HUES64 (cell line): ENCODE measurements at regions not wholly inside any gene's neighbourhood (a gene's known extent, or its start where the extent isn't known, plus 50 kb on each side); places are given as distances from the start of the nearest gene placed in this dataset.

Source experiments
- H3K27ac ChIP-seq: 2 replicates; pipeline ENCODE4 v1.7.0; 2013; ENCODE audit warnings: low read depth, low read length, inconsistent platforms
- H3K27me3 ChIP-seq: 2 replicates; pipeline ENCODE4 v1.6.1; 2013; ENCODE audit warnings: mild to moderate bottlenecking, low read length; ENCODE audit not compliant: insufficient read depth
- H3K36me3 ChIP-seq: 2 replicates; pipeline ENCODE4 v1.6.1; 2013; ENCODE audit warnings: mild to moderate bottlenecking, low read length; ENCODE audit not compliant: insufficient read depth
- H3K4me1 ChIP-seq: 2 replicates; pipeline ENCODE4 v1.6.1; 2013; ENCODE audit warnings: mild to moderate bottlenecking, low read length, moderate library complexity; ENCODE audit not compliant: insufficient read depth
- H3K4me3 ChIP-seq: 2 replicates; pipeline ENCODE4 v1.5.1; 2013; ENCODE audit warnings: mild to moderate bottlenecking, low read length, moderate library complexity
- H3K9ac ChIP-seq: 2 replicates; pipeline ENCODE4 v1.6.1; 2013; ENCODE audit warnings: mild to moderate bottlenecking, low read depth, low read length
- H3K9me3 ChIP-seq: 2 replicates; pipeline ENCODE4 v1.6.1; 2013; ENCODE audit warnings: low read depth, low read length; ENCODE audit not compliant: insufficient read depth
- WGBS: fragments of 150-250, 120-280 bp; methylation state at CpG from one replicate; pipeline ENCODE4 v1.1.7; 2013; ENCODE audit warnings: missing lambda C conversion rate; 5-methylcytosine and 5-hydroxymethylcytosine counted together

DNA sequence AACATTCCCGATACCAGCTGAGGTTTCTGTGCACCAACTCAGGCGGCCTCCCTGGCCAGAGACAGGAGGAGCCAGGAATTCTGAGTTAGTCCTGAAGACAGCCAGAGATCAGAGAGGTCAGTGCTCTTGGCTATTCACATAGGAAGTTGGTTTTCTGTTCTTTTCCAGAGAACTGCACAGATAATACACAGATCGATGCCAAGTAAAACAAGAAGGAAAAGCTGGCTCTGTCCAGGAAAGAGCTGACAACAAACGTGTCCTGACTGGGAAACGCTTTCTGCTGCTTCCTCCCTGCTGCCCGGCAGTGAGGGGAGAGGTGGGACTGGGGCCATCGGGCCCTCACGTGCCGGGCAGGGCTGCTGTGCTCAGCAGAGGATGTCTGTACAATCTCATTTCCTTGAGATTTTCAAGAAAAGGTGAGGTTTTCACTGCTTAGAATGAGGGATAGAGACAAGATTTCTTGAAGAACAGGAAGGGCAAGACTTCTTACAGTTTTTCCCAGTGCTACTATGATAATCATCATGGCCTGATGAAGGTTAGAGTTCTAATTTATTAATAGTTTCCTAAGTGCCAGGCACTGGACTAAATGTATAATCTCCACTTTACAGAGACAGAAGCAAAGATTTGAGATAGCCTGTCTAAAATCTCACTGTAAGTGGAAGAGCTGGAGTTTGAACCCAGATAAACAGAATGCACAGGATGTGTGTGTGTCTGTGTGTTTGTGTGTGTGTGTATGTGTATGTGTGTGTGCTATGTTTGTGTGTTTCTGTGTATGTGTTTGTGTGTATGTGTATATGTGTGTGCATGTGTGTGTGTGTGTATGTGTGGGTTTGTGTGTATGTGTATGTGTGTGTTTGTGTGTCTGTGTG is 211.0 kb upstream of the RAB4A start:
- no peak overlapping the region for H3K9ac ChIP-seq

DNA sequence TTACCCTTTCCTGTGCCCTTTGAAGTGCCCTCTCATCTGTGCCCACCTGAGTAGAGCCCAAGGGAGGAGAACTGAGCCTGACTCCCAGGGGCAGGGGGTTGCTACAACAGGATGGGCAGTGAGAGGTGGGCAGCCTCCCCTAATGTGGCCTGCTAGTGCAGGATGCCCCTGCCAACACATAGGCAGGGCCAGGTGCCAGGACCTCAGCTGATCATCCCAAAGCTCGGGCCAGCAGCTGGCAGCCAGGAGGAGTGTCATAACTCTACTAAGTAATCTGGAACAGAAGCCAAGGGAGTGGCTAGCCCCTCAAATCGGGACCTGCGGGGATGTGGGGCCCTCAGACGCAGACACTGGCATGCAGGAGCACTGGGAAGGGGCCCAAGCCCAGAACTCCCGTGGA is 208.8 kb upstream of the RAB4A start:
- no peaks in the 10 kb centered on the region for H3K27me3 ChIP-seq
- no peak overlapping the region for H3K4me3 ChIP-seq
- H3K9ac ChIP-seq, result no peak overlapping the region
- WGBS, result 95% methylated on average over 5 of the region's 5 CpGs
- H3K27ac ChIP-seq, result no peak overlapping the region
- H3K4me1 ChIP-seq, result peaks cover 10% of the 10 kb centered on the region
- H3K9me3 ChIP-seq, result no peaks in the 10 kb centered on the region
- no peaks in the 10 kb centered on the region for H3K36me3 ChIP-seq

More for the DNA sequence above, 211.0 kb upstream of the RAB4A start:
- no peak overlapping the region for H3K27ac ChIP-seq
- H3K36me3 ChIP-seq, result no peaks in the 10 kb centered on the region
- H3K27me3 ChIP-seq, result no peaks in the 10 kb centered on the region
- peaks cover 14% of the 10 kb centered on the region for H3K4me1 ChIP-seq
- no peaks in the 10 kb centered on the region for H3K9me3 ChIP-seq
- WGBS, result 82% methylated on average over 9 of the region's 9 CpGs
- H3K4me3 ChIP-seq, result no peak overlapping the region

DNA sequence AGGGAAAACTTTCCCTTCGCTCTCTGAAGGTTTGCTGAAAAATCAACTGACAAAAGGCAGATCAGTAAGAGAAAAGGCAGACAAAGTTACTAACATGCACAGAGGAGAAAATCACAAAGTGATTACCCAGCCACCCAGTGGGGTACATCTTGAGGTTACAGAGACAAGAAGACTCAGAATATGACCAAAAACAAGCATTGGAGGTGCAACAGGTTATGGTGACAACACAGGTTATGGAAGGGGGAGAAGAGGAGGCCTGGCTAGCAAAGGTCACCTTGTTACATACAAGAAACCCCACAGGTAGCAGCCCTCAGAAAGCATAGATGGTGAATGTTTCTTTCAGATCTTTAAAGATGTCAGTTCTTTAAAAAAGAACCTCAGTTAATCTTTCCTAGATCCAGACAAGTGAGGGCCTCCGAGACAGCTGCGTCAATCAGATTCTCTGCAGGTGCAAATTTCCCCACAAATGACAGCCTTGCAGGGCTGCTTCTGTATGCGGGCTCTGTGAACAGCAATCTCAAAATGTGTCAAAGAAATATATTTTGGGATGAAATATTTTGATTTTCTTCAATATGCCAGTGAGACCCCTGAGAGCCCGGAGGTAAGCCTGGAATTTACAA is 207.6 kb upstream of the RAB4A start:
- no peak overlapping the region for H3K4me3 ChIP-seq
- no peaks in the 10 kb centered on the region for H3K36me3 ChIP-seq
- no peak overlapping the region for H3K27ac ChIP-seq
- peaks cover 9% of the 10 kb centered on the region for H3K4me1 ChIP-seq
- no peak overlapping the region for H3K9ac ChIP-seq
- no peaks in the 10 kb centered on the region for H3K27me3 ChIP-seq
- H3K9me3 ChIP-seq, result no peaks in the 10 kb centered on the region
- WGBS, result 93% methylated on average over 5 of the region's 5 CpGs

DNA sequence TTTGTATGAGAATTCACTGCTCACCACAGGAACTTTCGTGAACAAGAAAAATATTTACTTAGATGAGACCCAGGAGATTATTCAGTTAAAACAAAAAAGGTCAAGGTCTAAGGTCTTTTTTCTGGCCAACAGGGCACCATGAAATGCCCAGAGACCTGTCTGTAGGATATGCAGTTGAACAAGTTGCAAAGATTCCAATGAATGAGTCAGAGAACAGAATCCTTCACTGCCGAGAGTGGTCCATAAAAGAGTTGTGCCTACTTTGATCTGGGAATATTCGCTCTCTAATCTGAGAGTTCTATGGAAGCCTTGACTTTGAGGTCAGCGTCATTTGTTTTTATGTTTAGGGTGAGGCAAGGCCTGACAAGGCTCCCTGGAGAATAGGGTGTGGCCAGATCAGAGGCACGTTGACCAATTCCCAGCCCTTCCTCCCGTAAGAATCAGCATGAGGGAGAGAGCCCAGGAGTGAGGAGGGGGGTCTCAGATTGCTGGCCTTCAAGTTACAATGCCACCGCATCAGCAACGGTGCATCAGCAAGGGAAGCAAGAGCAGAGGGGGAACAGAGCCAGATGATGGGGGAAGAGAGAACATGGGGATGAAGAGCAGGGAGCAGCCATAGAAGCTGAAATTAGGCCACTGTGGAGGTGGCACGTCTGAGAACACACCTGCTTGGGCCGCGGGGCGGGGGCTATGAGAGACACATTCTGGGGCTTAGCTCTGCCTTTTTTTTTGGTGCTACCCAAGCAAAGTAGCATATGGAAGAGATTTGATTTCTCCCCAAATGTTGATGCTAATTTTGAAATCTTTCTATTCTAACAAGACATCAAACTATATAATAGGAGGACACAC is 206.4 kb upstream of the RAB4A start:
- 70% methylated on average over 11 of the region's 12 CpGs for WGBS
- H3K9me3 ChIP-seq, result no peaks in the 10 kb centered on the region
- H3K27ac ChIP-seq, result no peak overlapping the region
- H3K4me1 ChIP-seq, result peaks cover 6% of the 10 kb centered on the region; the same call in 1 of the 2 replicates
- H3K36me3 ChIP-seq, result no peaks in the 10 kb centered on the region
- no peaks in the 10 kb centered on the region for H3K27me3 ChIP-seq
- no peak overlapping the region for H3K9ac ChIP-seq
- no peak overlapping the region for H3K4me3 ChIP-seq

DNA sequence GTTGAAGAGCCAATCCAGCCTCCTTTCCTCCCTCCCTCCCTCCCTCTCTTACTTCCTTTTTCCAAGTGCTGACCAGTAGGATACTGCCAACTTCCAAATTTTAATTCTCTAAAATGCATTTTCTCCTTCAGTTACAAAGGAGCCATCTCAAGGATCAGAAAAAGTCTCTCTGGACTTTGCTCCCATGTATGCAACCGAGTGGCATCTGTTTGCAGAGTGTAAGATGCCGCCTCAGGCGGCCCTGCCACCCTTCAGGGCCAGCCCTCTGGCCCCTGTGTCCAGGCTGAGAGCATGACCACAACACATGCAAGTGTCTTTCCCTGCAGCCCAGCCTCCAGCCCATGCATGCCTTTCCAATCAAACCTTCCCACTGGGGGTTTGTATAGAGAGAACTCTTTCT is 205.3 kb upstream of the RAB4A start:
- 96% methylated on average over 3 of the region's 3 CpGs for WGBS
- Histone ChIP-seq H3K4me1 (peaks cover 6% of the 10 kb centered on the region; the same call in 1 of the 2 replicates), H3K27me3 (no peaks in the 10 kb centered on the region)

DNA sequence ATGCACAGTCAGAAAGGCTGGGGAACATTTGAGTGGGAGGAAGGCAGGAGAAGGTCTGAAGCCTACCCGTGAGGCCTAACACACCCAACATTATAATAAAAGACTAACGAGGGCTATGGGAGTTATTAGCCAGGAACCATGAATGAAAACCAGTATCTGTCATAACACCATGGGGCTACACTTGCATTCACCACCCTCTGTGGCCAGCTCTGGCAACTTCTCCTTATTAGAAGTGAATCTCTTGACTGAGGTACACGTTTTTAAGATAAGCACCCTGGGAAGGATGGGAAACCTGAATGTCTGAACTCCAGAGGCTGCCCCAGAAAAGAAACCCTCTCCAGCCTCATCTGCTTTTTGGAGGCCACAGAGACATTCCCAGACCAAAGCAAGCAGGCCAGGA is 204.3 kb upstream of the RAB4A start:
- peaks cover 12% of the 10 kb centered on the region; the same call in 1 of the 2 replicates for H3K4me1 ChIP-seq
- H3K4me3 ChIP-seq, result no peak overlapping the region
- H3K27ac ChIP-seq, result no peak overlapping the region

More for the DNA sequence above, 205.3 kb upstream of the RAB4A start:
- Histone ChIP-seq H3K4me3 (no peak overlapping the region), H3K9ac (no peak overlapping the region), H3K27ac (no peak overlapping the region), H3K36me3 (no peaks in the 10 kb centered on the region), H3K9me3 (no peaks in the 10 kb centered on the region)

DNA sequence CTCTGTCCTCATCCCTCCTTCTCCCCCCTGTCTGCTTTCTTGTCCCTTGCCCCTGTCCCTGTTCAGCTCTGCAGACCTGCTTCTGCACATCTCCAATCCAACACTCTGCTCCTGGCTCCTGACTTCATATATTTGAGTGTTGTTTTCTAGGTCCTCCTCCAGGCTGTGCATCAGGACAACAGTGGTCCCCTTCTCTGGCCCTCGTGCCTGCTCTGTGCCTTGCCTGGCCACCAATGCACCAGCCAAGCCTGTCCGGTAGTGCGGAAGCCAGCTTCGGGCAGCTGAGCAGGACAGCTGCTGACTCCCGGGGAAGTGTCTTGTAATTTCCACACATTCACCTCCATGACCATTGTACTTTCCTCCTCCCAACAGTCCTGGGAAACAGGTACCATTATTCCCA is 203.4 kb upstream of the RAB4A start:
- WGBS, result 94% methylated on average over 5 of the region's 5 CpGs
- Histone ChIP-seq H3K9ac (no peak overlapping the region), H3K27me3 (no peaks in the 10 kb centered on the region)

More for the DNA sequence above, 204.3 kb upstream of the RAB4A start:
- Histone ChIP-seq H3K36me3 (no peaks in the 10 kb centered on the region), H3K9me3 (no peaks in the 10 kb centered on the region), H3K9ac (no peak overlapping the region), H3K27me3 (no peaks in the 10 kb centered on the region)
- 92% methylated on average over 3 of the region's 3 CpGs for WGBS

DNA sequence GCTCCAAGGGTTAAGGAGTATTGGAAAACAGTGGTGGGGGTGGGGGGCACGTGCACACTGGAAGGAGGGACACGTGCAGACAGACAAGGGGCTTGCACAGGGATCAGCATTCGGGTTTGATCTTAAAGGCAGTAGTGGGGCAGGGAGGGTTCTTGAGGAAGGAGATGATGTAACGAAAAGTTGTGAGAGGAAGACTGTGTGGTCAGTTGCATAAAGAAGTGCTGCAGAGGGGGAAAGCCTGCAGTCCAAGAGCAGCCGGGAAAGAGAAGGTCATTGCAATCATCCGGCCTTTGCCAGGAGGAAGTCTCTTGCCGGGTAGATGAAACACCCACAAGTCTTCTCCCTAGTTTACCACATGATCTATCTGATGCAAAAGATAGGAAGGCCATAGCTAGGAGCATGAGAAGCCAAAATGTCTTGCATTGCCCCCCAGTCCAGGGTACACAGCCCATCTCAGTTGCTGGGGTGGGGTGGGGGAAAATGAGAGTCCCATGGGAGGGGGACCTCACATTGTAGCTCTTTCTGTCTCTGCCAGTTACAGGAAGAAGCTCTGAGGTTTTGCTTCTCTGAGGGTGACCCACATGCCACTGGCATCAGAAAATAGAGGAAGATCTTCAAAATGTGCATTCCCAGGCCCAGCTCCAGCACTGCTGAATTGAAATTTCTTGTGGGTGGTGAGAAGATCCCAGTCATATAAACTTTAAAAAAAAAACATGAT is 202.5 kb upstream of the RAB4A start:
- no peaks in the 10 kb centered on the region for H3K36me3 ChIP-seq
- no peaks in the 10 kb centered on the region for H3K27me3 ChIP-seq
- no peak overlapping the region for H3K4me3 ChIP-seq
- H3K9ac ChIP-seq, result no peak overlapping the region
- WGBS, result 84% methylated on average over 7 of the region's 7 CpGs
- H3K27ac ChIP-seq, result no peak overlapping the region
- no peaks in the 10 kb centered on the region for H3K9me3 ChIP-seq
- peaks cover 12% of the 10 kb centered on the region; the same call in 1 of the 2 replicates for H3K4me1 ChIP-seq

More for the DNA sequence above, 203.4 kb upstream of the RAB4A start:
- Histone ChIP-seq H3K27ac (no peak overlapping the region), H3K4me3 (no peak overlapping the region), H3K4me1 (peaks cover 12% of the 10 kb centered on the region; the same call in 1 of the 2 replicates), H3K36me3 (no peaks in the 10 kb centered on the region), H3K9me3 (no peaks in the 10 kb centered on the region)

DNA sequence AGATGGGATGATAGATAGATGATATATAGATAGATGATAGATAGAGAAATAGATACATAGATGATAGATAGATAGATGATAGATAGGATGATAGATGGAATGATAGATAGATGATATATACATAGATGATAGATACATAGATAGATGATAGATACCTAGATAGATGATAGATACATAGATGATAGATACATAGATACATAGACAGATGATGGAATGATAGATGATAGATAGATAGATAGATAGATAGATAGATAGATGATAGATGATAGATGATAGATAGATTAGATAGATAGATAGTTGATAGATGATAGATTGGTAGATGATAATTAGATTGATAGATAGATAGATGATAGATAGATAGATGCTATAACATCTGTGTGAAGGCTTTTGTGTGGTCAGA is 201.7 kb upstream of the RAB4A start:
- H3K9ac ChIP-seq, result no peak overlapping the region
- no peaks in the 10 kb centered on the region for H3K36me3 ChIP-seq
- no peaks in the 10 kb centered on the region for H3K9me3 ChIP-seq
- no peak overlapping the region for H3K4me3 ChIP-seq
- H3K27ac ChIP-seq, result no peak overlapping the region
- peaks cover 11% of the 10 kb centered on the region; the same call in 1 of the 2 replicates for H3K4me1 ChIP-seq
- H3K27me3 ChIP-seq, result no peaks in the 10 kb centered on the region

DNA sequence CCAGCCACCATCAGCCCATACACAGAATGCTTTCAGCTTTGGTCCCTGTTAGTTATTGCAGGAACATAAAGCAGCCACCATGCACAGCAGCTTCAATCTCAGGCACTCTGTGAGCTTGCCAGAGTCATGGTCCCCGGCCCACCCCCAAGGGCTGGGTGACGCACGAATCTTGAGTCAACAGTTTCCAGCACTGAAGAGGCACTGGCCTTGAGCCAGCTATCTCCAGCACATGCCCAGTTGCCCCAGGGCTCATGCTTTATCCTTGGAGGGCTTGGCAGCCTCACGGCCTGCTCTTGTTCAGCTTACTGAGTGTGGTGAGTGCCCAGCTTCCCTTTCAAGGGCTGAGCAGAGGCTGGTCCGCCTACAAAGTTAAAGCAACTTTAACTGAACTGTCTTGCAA is 200.7 kb upstream of the RAB4A start:
- 83% methylated on average over 5 of the region's 5 CpGs for WGBS
- Histone ChIP-seq H3K27ac (no peak overlapping the region), H3K4me3 (no peak overlapping the region), H3K4me1 (0 out of 2 replicates have a peak, but pooled peaks cover 5% of the 10 kb centered on the region), H3K36me3 (no peaks in the 10 kb centered on the region), H3K9ac (no peak overlapping the region), H3K27me3 (no peaks in the 10 kb centered on the region), H3K9me3 (no peaks in the 10 kb centered on the region)
